GM12891 (cell line): ENCODE measurements at regions not wholly inside any gene's neighbourhood (a gene's known extent, or its start where the extent isn't known, plus 50 kb on each side); places are given as distances from the start of the nearest gene placed in this dataset.

Experiments used
- POLR2A ChIP-seq: IDR thresholded peaks from 2 replicates; pipeline ENCODE4 v1.6.1; 2011; ENCODE audit warnings: low read depth, low read length, control low read depth
- POLR2AphosphoS5 ChIP-seq: IDR thresholded peaks from 2 replicates; pipeline ENCODE4 v1.6.1; 2011; ENCODE audit warnings: low read depth, low read length, control low read depth
- SPI1 ChIP-seq: IDR thresholded peaks from 2 replicates; pipeline ENCODE4 v1.6.1; 2011; ENCODE audit warnings: low read depth, low read length, control low read depth
- TAF1 ChIP-seq: IDR thresholded peaks from 2 replicates; pipeline ENCODE4 v1.6.1; 2011; ENCODE audit warnings: low read depth, low read length, control low read depth

- no peak for TF ChIP-seq POLR2AphosphoS5
- TF ChIP-seq POLR2A = no peak
- no peak for TF ChIP-seq TAF1
- TF ChIP-seq SPI1 = no peak
These were observed 57.8 kb upstream of the ST8SIA3 start for GRCh38 chr18:57294547-57294946.
